Pancreas (tissue), 10 donors: ENCODE measurements at regions not wholly inside any gene's neighbourhood (a gene's known extent, or its start where the extent isn't known, plus 50 kb on each side); places are given as distances from the start of the nearest gene placed in this dataset.

Experiments
- ATAC-seq, 4 donors: fragments of 200-7000 bp; cut with Tn5 transposase; one replicate each; pipeline versions ENCODE4 v1.8.0 to v1.9.1; 2020; ENCODE audit warnings: mild to moderate bottlenecking in 4 of 4, moderate library complexity in 4 of 4
- DNase-seq, 6 donors: peaks; one replicate each; pipeline ENCODE4 v3.0.0-alpha.2; 2020
- FAIRE-seq: peaks from 2 replicates; lab custom pipeline; 2012; peaks lifted over from hg19 to GRCh38; lab: Jason Lieb, UNC
- H3K27ac ChIP-seq, 4 donors: fragments of 200-600 bp; sonication (generic); 1 replicate in 3 of 4; 2 replicates in 1 of 4; pipeline versions ENCODE4 v1.5.0 to v1.8.0; 2020
- H3K27me3 ChIP-seq, 4 donors: fragments of 200-600 bp; one replicate each; pipeline ENCODE4 v1.8.0; 2021
- H3K36me3 ChIP-seq, 3 donors: fragments of 200-600 bp; sonication (generic) in 1 of 3; one replicate each; pipeline versions ENCODE4 v1.5.0 to v1.8.0; 2020 to 2021
- H3K4me1 ChIP-seq, 3 donors: fragments of 200-600 bp; one replicate each; pipeline ENCODE4 v1.8.0; 2021
- H3K4me3 ChIP-seq, 4 donors: fragments of 200-600 bp; sonication (generic) in 2 of 4; one replicate each; pipeline versions ENCODE4 v1.5.0 to v1.8.0; 2020 to 2021
- H3K9me3 ChIP-seq, 4 donors: fragments of 200-600 bp; one replicate each; pipeline ENCODE4 v1.8.0; 2021
- WGBS, 2 donors: extraction: QIAGEN DNeasy Blood & Tissue Kit; methylation state at CpG; one replicate each; pipeline ENCODE4 v1.1.7; 2013; 5-methylcytosine and 5-hydroxymethylcytosine counted together
- intact Hi-C, 3 donors: fragments of 100-400 bp; cut with DNase I; formaldehyde crosslinking; loops; one replicate each; pipeline versions ENCODE4 v1.11.1 to v1.14.2; 2022
- TF ChIP-seq, protein P1 (sequence below), 4 donors: fragments of 200-600 bp; sonication (generic) in 3 of 4; IDR thresholded peaks; one replicate each; pipeline versions ENCODE4 v1.5.0 to v1.8.0; 2021; ENCODE audit warnings: antibody characterized with exemption in 4 of 4
- donor health status: healthy with polysubstance abuse.
- donor health status: DM: no; HTN: no; CAD: no; lungs with moderate emphysema.
- donor health status: DM: no; HTN: no; CAD: no.
- donor health status: control.
- donor health status: control.
- donor health status: Bipolar disorder and iron deficiency.
- donor health status: DM: yes; HTN: yes; CAD: no.
- donor health status: DM: no; HTN: no; CAD: no.
- donor health status: DM: no; HTN: no; CAD: no.
- donor health status: DM: yes; HTN: yes; CAD: no.

DNA sequence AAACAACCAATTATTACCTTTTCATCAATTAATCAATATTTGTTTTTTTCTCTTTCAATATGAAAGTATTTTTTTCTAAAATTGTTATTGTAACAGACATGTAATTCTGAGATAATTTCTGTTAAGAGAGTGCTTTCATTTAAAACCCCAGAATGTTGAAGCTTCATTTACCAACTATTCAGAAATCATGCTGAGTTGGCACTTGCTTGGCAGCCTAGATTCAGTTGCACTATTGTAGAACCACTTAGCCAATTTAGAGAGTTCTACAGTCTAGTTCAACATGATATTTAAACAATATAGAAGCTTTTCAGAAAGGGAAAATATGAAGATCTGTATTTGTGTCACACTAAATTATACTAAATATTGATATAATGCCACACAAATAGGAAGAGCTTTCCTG, 56.1 kb upstream of the NKAIN2 start:
- FAIRE-seq, result no peak
- Histone ChIP-seq H3K36me3 (no peaks in the 10 kb centered on the region), H3K4me1 (no peaks in the 10 kb centered on the region), H3K9me3 (no peaks in the 10 kb centered on the region), H3K27me3 (peaks cover 0 to 6% (median 0%) of the 10 kb centered on the region in 4 donors), H3K4me3 (no peak overlapping the region), H3K27ac (no peak overlapping the region)
- TF ChIP-seq, protein P1, sequence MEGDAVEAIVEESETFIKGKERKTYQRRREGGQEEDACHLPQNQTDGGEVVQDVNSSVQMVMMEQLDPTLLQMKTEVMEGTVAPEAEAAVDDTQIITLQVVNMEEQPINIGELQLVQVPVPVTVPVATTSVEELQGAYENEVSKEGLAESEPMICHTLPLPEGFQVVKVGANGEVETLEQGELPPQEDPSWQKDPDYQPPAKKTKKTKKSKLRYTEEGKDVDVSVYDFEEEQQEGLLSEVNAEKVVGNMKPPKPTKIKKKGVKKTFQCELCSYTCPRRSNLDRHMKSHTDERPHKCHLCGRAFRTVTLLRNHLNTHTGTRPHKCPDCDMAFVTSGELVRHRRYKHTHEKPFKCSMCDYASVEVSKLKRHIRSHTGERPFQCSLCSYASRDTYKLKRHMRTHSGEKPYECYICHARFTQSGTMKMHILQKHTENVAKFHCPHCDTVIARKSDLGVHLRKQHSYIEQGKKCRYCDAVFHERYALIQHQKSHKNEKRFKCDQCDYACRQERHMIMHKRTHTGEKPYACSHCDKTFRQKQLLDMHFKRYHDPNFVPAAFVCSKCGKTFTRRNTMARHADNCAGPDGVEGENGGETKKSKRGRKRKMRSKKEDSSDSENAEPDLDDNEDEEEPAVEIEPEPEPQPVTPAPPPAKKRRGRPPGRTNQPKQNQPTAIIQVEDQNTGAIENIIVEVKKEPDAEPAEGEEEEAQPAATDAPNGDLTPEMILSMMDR (IDR thresholded peaks at IDR 0.05), result no peak
- no peak for DNase-seq
- no peak for ATAC-seq
- intact Hi-C loops, result no loop called here

DNA sequence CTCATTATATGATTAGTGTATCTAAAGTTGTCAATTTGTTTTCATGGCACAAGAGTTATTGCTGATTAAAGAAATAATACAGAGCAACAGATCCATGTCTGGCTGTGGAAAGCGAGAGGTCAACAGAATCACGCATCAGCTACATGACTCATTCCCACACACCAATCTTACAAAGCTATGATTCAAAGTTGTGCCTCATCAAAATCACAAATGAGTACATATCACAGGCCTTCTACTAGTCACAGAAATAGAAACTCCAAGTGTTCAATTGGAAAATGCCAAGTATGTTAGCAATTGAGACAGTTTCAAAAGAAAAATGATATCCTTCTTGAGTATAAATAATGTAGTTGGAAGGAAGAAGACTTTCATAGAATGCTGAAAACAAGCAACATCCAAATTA, 57.8 kb upstream of the NKAIN2 start:
- H3K4me3 ChIP-seq, result no peak overlapping the region
- FAIRE-seq (no peak), ATAC-seq (no peak), DNase-seq (no peak)
- 64 to 80% methylated on average over 2 of the region's 2 CpGs for WGBS, 2 donors
- no peaks in the 10 kb centered on the region for H3K9me3 ChIP-seq
- H3K4me1 ChIP-seq, result no peaks in the 10 kb centered on the region
- H3K36me3 ChIP-seq, result no peaks in the 10 kb centered on the region
- intact Hi-C loops, result no loop called here
- no peak overlapping the region for H3K27ac ChIP-seq
- peaks cover 0 to 6% (median 0%) of the 10 kb centered on the region in 4 donors for H3K27me3 ChIP-seq
- TF ChIP-seq, protein P1 (IDR thresholded peaks at IDR 0.05), result no peak

DNA sequence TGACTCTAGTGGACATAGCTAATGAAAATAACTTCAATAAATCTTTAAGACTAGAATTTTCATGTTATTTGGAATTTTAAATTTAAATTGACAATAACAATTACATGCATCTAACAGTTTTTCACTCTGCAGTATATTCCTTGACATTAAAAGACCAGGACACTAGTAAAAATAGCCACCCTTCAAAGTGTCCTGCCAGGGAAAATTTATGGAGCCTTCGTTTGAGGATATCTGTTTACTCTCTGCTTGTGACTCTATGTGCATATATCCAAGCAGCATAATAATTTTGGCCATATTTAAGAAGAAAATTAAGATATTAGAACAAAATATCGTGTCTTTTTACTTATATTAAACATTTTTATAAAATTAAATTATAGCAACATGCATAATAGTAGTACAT, 58.8 kb upstream of the NKAIN2 start:
- Histone ChIP-seq H3K27me3 (peaks cover 0 to 6% (median 0%) of the 10 kb centered on the region in 4 donors), H3K4me1 (no peaks in the 10 kb centered on the region), H3K4me3 (no peak overlapping the region), H3K36me3 (no peaks in the 10 kb centered on the region), H3K27ac (no peak overlapping the region), H3K9me3 (no peaks in the 10 kb centered on the region)
- no peak for DNase-seq
- no peak for FAIRE-seq
- ATAC-seq, result no peak
- TF ChIP-seq, protein P1 (IDR thresholded peaks at IDR 0.05), result no peak
- intact Hi-C loops, result no loop called here
- WGBS, 2 donors, result 47 to 50% methylated on average over 2 of the region's 2 CpGs

DNA sequence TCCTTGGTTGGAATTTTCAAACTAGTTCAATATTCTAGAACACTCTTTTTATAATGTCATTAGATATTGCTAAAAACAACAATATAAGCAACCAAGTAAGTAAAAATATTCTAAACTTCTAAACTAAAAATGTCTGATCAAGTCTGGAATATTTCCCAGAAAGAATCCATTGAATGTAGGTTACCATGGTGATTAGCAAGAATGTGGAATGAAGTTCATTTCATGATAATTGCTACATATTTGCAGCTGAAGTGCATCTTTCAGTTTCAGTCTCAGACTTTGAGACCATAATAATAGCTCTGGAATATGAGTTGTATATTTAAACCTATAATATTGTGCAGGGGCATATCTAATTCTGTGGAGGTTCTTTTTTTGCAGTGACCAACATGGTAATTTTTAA, 61.0 kb upstream of the NKAIN2 start:
- ATAC-seq, result no peak
- intact Hi-C loops, result no loop called here
- peaks cover 0 to 6% (median 0%) of the 10 kb centered on the region in 4 donors for H3K27me3 ChIP-seq
- no peak overlapping the region for H3K4me3 ChIP-seq
- no peak overlapping the region for H3K27ac ChIP-seq
- no peaks in the 10 kb centered on the region for H3K36me3 ChIP-seq
- no peaks in the 10 kb centered on the region for H3K4me1 ChIP-seq
- H3K9me3 ChIP-seq, result no peaks in the 10 kb centered on the region
- FAIRE-seq, result no peak
- TF ChIP-seq, protein P1 (IDR thresholded peaks at IDR 0.05), result no peak
- no peak for DNase-seq

DNA sequence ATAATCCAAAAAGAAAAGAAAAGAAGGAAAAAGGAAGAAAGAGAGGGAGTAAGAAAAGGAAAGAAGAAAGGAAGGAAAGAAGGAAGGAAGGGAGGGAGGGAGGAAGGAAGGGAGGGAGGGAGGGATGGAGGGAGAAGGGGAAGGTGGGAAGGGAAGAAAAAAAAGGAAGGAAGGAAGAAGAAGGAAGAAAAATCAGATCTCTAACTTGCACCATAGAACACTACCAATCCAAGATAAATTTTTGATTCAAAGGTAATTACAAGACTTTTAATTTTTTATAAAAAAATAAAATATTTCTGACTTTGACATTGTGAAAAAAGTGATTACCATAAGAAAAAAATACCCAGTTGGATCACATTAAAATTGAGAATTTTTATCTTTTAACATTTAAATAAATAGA, 70.5 kb upstream of the NKAIN2 start:
- ATAC-seq (no peak), DNase-seq (no peak), FAIRE-seq (no peak)
- intact Hi-C loops, result no loop called here
- Histone ChIP-seq H3K4me1 (no peaks in the 10 kb centered on the region), H3K4me3 (no peak overlapping the region), H3K27me3 (no peaks in the 10 kb centered on the region), H3K27ac (no peak overlapping the region), H3K9me3 (no peaks in the 10 kb centered on the region), H3K36me3 (no peaks in the 10 kb centered on the region)
- TF ChIP-seq, protein P1 (IDR thresholded peaks at IDR 0.05), result no peak
